Nephron (organoid): ENCODE measurements at regions not wholly inside any gene's neighbourhood (a gene's known extent, or its start where the extent isn't known, plus 50 kb on each side); places are given as distances from the start of the nearest gene placed in this dataset.

ENCODE experiments used
- H3K27ac Mint-ChIP-seq, 3 experiments: 2 replicates each; pipeline ENCODE4 v1.8.0; 2020; ENCODE audit warnings: mixed read lengths in 3 of 3, mild to moderate bottlenecking in 2 of 3, moderate library complexity in 1 of 3
- H3K27me3 Mint-ChIP-seq: 2 replicates; pipeline ENCODE4 v1.8.0; 2021; ENCODE audit warnings: low read depth, mild to moderate bottlenecking, moderate library complexity, mixed read lengths
- H3K36me3 Mint-ChIP-seq: 2 replicates; pipeline ENCODE4 v1.8.0; 2020; ENCODE audit warnings: low read depth, mixed read lengths
- H3K4me1 Mint-ChIP-seq: 2 replicates; pipeline ENCODE4 v1.8.0; 2020; ENCODE audit warnings: mixed read lengths
- H3K4me3 Mint-ChIP-seq, 3 experiments: 2 replicates each; pipeline ENCODE4 v1.8.0; 2020; ENCODE audit warnings: mild to moderate bottlenecking in 3 of 3, mixed read lengths in 3 of 3, moderate library complexity in 2 of 3
- H3K9me3 Mint-ChIP-seq: 2 replicates; pipeline ENCODE4 v1.8.0; 2020; ENCODE audit warnings: mixed read lengths
- CTCF ChIP-seq, 3 experiments: fragments of 200-600 bp; sonication (generic); IDR thresholded peaks; one replicate each; pipeline ENCODE4 v1.5.0; 2021; ENCODE audit warnings: antibody characterized with exemption in 3 of 3; ENCODE audit not compliant: unreplicated experiment in 3 of 3

GRCh38 chr2:139353874-139354273 lies 573.7 kb upstream of the NXPH2 start:
- H3K27ac Mint-ChIP-seq = no peak overlapping the region
- H3K4me1 Mint-ChIP-seq = no peaks in the 10 kb centered on the region
- no peak overlapping the region for H3K4me3 Mint-ChIP-seq
- no peaks in the 10 kb centered on the region for H3K27me3 Mint-ChIP-seq
- H3K9me3 Mint-ChIP-seq = peaks cover 19% of the 10 kb centered on the region
- no peak for TF ChIP-seq CTCF (IDR thresholded peaks at IDR 0.05; ENCODE audit: unreplicated experiment in 3 of 3)
- H3K36me3 Mint-ChIP-seq = no peaks in the 10 kb centered on the region

- no peak overlapping the region for H3K27ac Mint-ChIP-seq
- H3K4me3 Mint-ChIP-seq = no peak overlapping the region
- H3K4me1 Mint-ChIP-seq = no peaks in the 10 kb centered on the region
- H3K9me3 Mint-ChIP-seq = no peaks in the 10 kb centered on the region
- H3K36me3 Mint-ChIP-seq = no peaks in the 10 kb centered on the region
- TF ChIP-seq CTCF (IDR thresholded peaks at IDR 0.05; ENCODE audit: unreplicated experiment in 3 of 3) = no peak
- no peaks in the 10 kb centered on the region for H3K27me3 Mint-ChIP-seq
These were observed 537.1 kb upstream of the NXPH2 start for GRCh38 chr2:139317259-139317658.

- Mint-ChIP-seq H3K4me3 (no peak overlapping the region), H3K27me3 (no peaks in the 10 kb centered on the region), H3K36me3 (no peaks in the 10 kb centered on the region), H3K27ac (no peak overlapping the region), H3K9me3 (peaks cover 4% of the 10 kb centered on the region), H3K4me1 (no peaks in the 10 kb centered on the region)
- no peak for TF ChIP-seq CTCF (IDR thresholded peaks at IDR 0.05; ENCODE audit: unreplicated experiment in 3 of 3)
These were observed 533.9 kb upstream of the NXPH2 start for GRCh38 chr2:139314059-139314458.

GRCh38 chr2:139296672-139297209 lies 516.6 kb upstream of the NXPH2 start:
- no peak overlapping the region for H3K4me3 Mint-ChIP-seq
- H3K4me1 Mint-ChIP-seq = no peaks in the 10 kb centered on the region
- H3K9me3 Mint-ChIP-seq = no peaks in the 10 kb centered on the region
- no peak overlapping the region for H3K27ac Mint-ChIP-seq
- no peaks in the 10 kb centered on the region for H3K27me3 Mint-ChIP-seq
- no peaks in the 10 kb centered on the region for H3K36me3 Mint-ChIP-seq
- TF ChIP-seq CTCF (IDR thresholded peaks at IDR 0.05; ENCODE audit: unreplicated experiment in 3 of 3) = no peak

GRCh38 chr2:139293992-139294548 lies 513.9 kb upstream of the NXPH2 start:
- no peaks in the 10 kb centered on the region for H3K4me1 Mint-ChIP-seq
- no peak for TF ChIP-seq CTCF (IDR thresholded peaks at IDR 0.05; ENCODE audit: unreplicated experiment in 3 of 3)
- H3K36me3 Mint-ChIP-seq = no peaks in the 10 kb centered on the region
- H3K4me3 Mint-ChIP-seq = no peak overlapping the region
- H3K27ac Mint-ChIP-seq = no peak overlapping the region
- no peaks in the 10 kb centered on the region for H3K27me3 Mint-ChIP-seq
- H3K9me3 Mint-ChIP-seq = no peaks in the 10 kb centered on the region

- H3K27me3 Mint-ChIP-seq = no peaks in the 10 kb centered on the region
- no peak for TF ChIP-seq CTCF (IDR thresholded peaks at IDR 0.05; ENCODE audit: unreplicated experiment in 3 of 3)
- no peak overlapping the region for H3K4me3 Mint-ChIP-seq
- H3K9me3 Mint-ChIP-seq = peaks cover 12% of the 10 kb centered on the region
- no peaks in the 10 kb centered on the region for H3K36me3 Mint-ChIP-seq
- no peak overlapping the region for H3K27ac Mint-ChIP-seq
- H3K4me1 Mint-ChIP-seq = no peaks in the 10 kb centered on the region
These were observed 500.9 kb upstream of the NXPH2 start for GRCh38 chr2:139281124-139281523.
